Hematopoietic multipotent progenitor cell treated with erythropoietin and hydrocortisone succinate and interleukin-3 and kit ligand, for 6 days (in vitro differentiated cells): ENCODE measurements at regions not wholly inside any gene's neighbourhood (a gene's known extent, or its start where the extent isn't known, plus 50 kb on each side); places are given as distances from the start of the nearest gene placed in this dataset.
A peak's percentile ranks its signal among the peaks of the same experiment; 100 is the strongest.

Experiments used
- DNase-seq: peaks from one replicate; pipeline ENCODE4 v3.0.0-alpha.2; 2015

GRCh38 chr3:170727754-170728153, 141.9 kb upstream of the SLC7A14 start:
- DNase-seq: no peak

GRCh38 chr3:170726976-170727661, 141.2 kb upstream of the SLC7A14 start:
- DNase-seq: peak; percentile 63

- DNase-seq: peak; percentile 24
Measured at GRCh38 chr3:170725285-170725731, 139.4 kb upstream of the SLC7A14 start.

- DNase-seq: no peak
Measured at GRCh38 chr3:170724599-170725280, 138.9 kb upstream of the SLC7A14 start.

GRCh38 chr3:170723241-170723640, 137.4 kb upstream of the SLC7A14 start:
- DNase-seq: no peak

GRCh38 chr3:170721563-170721962, 135.7 kb upstream of the SLC7A14 start:
- no peak for DNase-seq

- DNase-seq: no peak
Measured at GRCh38 chr3:170719300-170719699, 133.4 kb upstream of the SLC7A14 start.

GRCh38 chr3:170718848-170719247, 133.0 kb upstream of the SLC7A14 start:
- no peak for DNase-seq

GRCh38 chr3:170717410-170718402, 131.8 kb upstream of the SLC7A14 start:
- DNase-seq: peak; percentile 46

- DNase-seq: no peak
Measured at GRCh38 chr3:170716172-170716805, 130.4 kb upstream of the SLC7A14 start.

- no peak for DNase-seq
Measured at GRCh38 chr3:170714562-170715535, 129.0 kb upstream of the SLC7A14 start.

- DNase-seq: no peak
Measured at GRCh38 chr3:170714122-170714521, 128.2 kb upstream of the SLC7A14 start.

- DNase-seq: no peak
Measured at GRCh38 chr3:170713653-170714052, 127.8 kb upstream of the SLC7A14 start.

GRCh38 chr3:170712798-170713197, 126.9 kb upstream of the SLC7A14 start:
- no peak for DNase-seq

GRCh38 chr3:170712336-170712735, 126.5 kb upstream of the SLC7A14 start:
- DNase-seq: no peak

GRCh38 chr3:170711786-170712185, 125.9 kb upstream of the SLC7A14 start:
- no peak for DNase-seq

- DNase-seq: peak; percentile 36
Measured at GRCh38 chr3:170709046-170709445, 123.2 kb upstream of the SLC7A14 start.

GRCh38 chr3:170707899-170708298, 122.0 kb upstream of the SLC7A14 start:
- no peak for DNase-seq

- DNase-seq: no peak
Measured at GRCh38 chr3:170705131-170705530, 119.3 kb upstream of the SLC7A14 start.

GRCh38 chr3:170703121-170703588, 117.3 kb upstream of the SLC7A14 start:
- peak; percentile 61 for DNase-seq
